Esophagus squamous epithelium (tissue), 5 donors: ENCODE measurements at regions not wholly inside any gene's neighbourhood (a gene's known extent, or its start where the extent isn't known, plus 50 kb on each side); places are given as distances from the start of the nearest gene placed in this dataset.

ENCODE experiments used
- DNase-seq: peaks from one replicate; lab custom pipeline; 2025; lab: John Stamatoyannopoulos, UW
- H3K27ac ChIP-seq, 4 donors: fragments of 200-600 bp; sonication (generic); one replicate each; pipeline ENCODE4 v1.5.1; 2016 to 2019; ENCODE audit warnings: mild to moderate bottlenecking in 1 of 4
- H3K27me3 ChIP-seq, 4 donors: fragments of 200-600 bp; sonication (generic); 1 replicate in 3 of 4; 2 replicates in 1 of 4; pipeline versions ENCODE4 v1.5.1 to v1.6.0; 2017 to 2021; ENCODE audit warnings: antibody characterized with exemption in 1 of 4
- H3K36me3 ChIP-seq, 3 donors: fragments of 200-600 bp; sonication (generic); one replicate each; pipeline ENCODE4 v1.5.1; 2016 to 2019
- H3K4me1 ChIP-seq, 3 donors: fragments of 200-600 bp; sonication (generic); one replicate each; pipeline ENCODE4 v1.5.1; 2017 to 2019
- H3K4me3 ChIP-seq, 4 donors: fragments of 200-600 bp; sonication (generic); 1 replicate in 3 of 4; 2 replicates in 1 of 4; pipeline ENCODE4 v1.5.1; 2016 to 2019; ENCODE audit warnings: mild to moderate bottlenecking in 2 of 4, moderate library complexity in 1 of 4
- H3K9me3 ChIP-seq, 3 donors: fragments of 200-600 bp; sonication (generic); one replicate each; pipeline ENCODE4 v1.5.1; 2016 to 2019
- POLR2A ChIP-seq, 4 donors: fragments of 450-650 bp; IDR thresholded peaks; one replicate each; pipeline ENCODE4 v1.6.1; 2017; ENCODE audit warnings: antibody characterized with exemption in 4 of 4, mild to moderate bottlenecking in 4 of 4, moderate library complexity in 3 of 4
- WGBS, 2 donors: methylation state at CpG; one replicate each; pipeline ENCODE4 v1.1.5; 2018; 5-methylcytosine and 5-hydroxymethylcytosine counted together
- intact Hi-C: fragments of 100-400 bp; cut with DNase I; formaldehyde crosslinking; loops from one replicate; pipeline ENCODE4 v1.15.0; 2022
- TF ChIP-seq, protein P1 (sequence below), 6 experiments: fragments of 450-650 bp in 4 of 6; fragments of 200-600 bp in 2 of 6; sonication (generic) in 2 of 6; IDR thresholded peaks; one replicate each; pipeline ENCODE4 v1.5.1; 2016 to 2019; ENCODE audit warnings: antibody characterized with exemption in 6 of 6, mild to moderate bottlenecking in 4 of 6, moderate library complexity in 4 of 6
- donor health status: DM: yes; HTN: yes; CAD: no.

DNA sequence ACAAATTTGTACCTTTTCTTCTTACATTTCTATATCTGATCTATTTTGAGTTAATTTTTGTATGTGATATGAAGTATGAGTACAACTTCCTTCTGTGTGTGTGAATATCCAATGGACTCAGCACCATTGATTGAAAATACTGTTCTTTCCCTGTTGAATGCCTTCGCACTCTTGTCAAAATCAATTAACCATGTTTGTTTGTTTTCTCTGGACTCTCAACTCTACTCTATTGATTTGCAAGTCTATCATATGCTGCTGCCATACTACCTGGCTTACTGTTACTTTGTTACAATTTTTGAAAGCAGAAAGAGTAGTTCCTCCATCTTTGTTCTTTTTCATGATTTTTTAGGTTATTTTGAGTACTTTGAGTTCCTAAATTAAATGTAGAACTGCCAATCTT is 1437.4 kb upstream of the SPRY2 start:
- H3K36me3 ChIP-seq, result no peaks in the 10 kb centered on the region
- no peak for DNase-seq
- H3K9me3 ChIP-seq, result no peaks in the 10 kb centered on the region
- intact Hi-C loops, result no loop called here
- 93 to 96% methylated on average over 1 of the region's 1 CpG for WGBS, 2 donors
- no peaks in the 10 kb centered on the region for H3K27me3 ChIP-seq
- H3K4me1 ChIP-seq, result peaks cover 0 to 8% (median 0%) of the 10 kb centered on the region in 3 donors
- H3K4me3 ChIP-seq, result no peak overlapping the region
- H3K27ac ChIP-seq, result no peak overlapping the region
- TF ChIP-seq POLR2A (IDR thresholded peaks at IDR 0.05), result no peak
- TF ChIP-seq, protein P1, sequence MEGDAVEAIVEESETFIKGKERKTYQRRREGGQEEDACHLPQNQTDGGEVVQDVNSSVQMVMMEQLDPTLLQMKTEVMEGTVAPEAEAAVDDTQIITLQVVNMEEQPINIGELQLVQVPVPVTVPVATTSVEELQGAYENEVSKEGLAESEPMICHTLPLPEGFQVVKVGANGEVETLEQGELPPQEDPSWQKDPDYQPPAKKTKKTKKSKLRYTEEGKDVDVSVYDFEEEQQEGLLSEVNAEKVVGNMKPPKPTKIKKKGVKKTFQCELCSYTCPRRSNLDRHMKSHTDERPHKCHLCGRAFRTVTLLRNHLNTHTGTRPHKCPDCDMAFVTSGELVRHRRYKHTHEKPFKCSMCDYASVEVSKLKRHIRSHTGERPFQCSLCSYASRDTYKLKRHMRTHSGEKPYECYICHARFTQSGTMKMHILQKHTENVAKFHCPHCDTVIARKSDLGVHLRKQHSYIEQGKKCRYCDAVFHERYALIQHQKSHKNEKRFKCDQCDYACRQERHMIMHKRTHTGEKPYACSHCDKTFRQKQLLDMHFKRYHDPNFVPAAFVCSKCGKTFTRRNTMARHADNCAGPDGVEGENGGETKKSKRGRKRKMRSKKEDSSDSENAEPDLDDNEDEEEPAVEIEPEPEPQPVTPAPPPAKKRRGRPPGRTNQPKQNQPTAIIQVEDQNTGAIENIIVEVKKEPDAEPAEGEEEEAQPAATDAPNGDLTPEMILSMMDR (IDR thresholded peaks at IDR 0.05), result no peak

DNA sequence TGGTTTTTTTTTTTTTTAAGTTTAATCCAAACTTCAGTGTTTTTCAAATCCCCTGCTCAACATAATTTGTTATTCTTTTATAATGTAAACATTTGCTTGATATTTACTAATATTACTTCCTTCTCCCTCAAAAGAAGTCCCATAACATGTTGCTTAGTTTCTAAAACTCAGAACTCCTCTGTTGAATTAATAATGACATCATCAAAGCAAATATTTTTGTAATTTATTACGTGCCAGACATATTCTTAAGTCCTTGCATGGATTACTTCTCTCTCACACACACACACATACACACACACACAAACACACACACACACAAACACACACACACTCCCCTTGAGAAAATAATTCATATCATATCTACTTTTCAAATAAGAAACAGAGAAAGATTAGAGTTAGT is 1432.3 kb upstream of the SPRY2 start:
- WGBS, 2 donors, result 27 to 30% methylated on average over 1 of the region's 1 CpG
- Histone ChIP-seq H3K9me3 (no peaks in the 10 kb centered on the region), H3K27ac (no peak overlapping the region), H3K36me3 (no peaks in the 10 kb centered on the region), H3K4me3 (no peak overlapping the region), H3K27me3 (no peaks in the 10 kb centered on the region), H3K4me1 (no peaks in the 10 kb centered on the region)
- intact Hi-C loops, result no loop called here
- no peak for TF ChIP-seq POLR2A (IDR thresholded peaks at IDR 0.05)
- TF ChIP-seq, protein P1 (IDR thresholded peaks at IDR 0.05), result no peak
- no peak for DNase-seq

DNA sequence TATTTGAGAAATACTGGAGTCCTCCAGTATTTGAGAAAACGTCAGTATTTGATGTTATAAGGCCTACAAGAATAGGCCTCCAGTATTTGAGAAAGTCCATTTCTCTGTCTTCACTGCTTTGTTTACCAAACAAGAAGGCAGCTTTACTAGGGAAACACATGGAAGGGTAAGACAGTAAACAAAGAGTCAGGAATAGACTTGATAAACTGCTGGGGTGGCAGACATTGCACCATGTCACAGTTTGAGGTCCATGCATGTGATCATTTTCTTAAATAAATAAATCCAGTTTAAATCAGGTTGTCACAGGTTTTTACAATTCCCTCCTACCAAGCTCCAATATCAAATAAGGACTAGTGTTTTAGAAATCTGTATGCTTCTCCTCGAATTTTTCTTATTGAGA is 1431.0 kb upstream of the SPRY2 start:
- no peak overlapping the region for H3K27ac ChIP-seq
- no peaks in the 10 kb centered on the region for H3K36me3 ChIP-seq
- DNase-seq, result no peak
- intact Hi-C loops, result no loop called here
- H3K9me3 ChIP-seq, result no peaks in the 10 kb centered on the region
- TF ChIP-seq POLR2A (IDR thresholded peaks at IDR 0.05), result no peak
- TF ChIP-seq, protein P1 (IDR thresholded peaks at IDR 0.05), result no peak
- 52 to 62% methylated on average over 2 of the region's 2 CpGs for WGBS, 2 donors
- no peak overlapping the region for H3K4me3 ChIP-seq
- no peaks in the 10 kb centered on the region for H3K4me1 ChIP-seq
- H3K27me3 ChIP-seq, result no peaks in the 10 kb centered on the region

DNA sequence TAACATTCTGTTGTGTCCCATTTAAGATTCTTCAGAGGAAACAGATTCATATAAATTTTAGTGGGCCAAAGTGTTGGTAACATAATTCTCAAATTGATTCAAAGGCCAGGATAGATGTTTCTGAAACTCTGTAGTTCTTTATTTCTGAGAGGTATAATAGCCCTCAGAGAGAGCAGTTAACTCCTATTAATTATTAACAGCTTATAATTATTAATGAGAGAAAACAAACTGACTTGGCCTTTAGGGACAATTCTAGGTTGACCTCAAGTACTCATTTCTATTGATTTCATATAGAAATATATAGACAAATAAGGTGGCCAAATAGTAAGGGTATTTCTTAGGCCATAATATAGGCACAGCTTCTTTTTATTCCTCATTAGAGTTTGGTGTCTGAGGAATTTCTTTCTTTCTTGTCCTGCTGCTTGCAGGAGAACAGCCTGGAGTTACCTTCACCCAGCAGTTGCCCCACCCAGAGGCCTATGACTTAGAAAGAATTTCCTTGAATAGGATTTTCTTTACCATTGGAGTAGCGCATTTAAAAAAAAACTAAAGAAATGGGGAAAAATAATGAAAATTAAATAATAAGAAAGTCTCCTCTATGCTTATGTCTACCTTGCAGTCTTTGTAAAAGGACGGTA is 1430.1 kb upstream of the SPRY2 start:
- Histone ChIP-seq H3K27ac (no peak overlapping the region), H3K4me3 (no peak overlapping the region), H3K4me1 (no peaks in the 10 kb centered on the region), H3K36me3 (no peaks in the 10 kb centered on the region), H3K27me3 (no peaks in the 10 kb centered on the region), H3K9me3 (no peaks in the 10 kb centered on the region)
- no peak for DNase-seq
- intact Hi-C loops, result no loop called here
- TF ChIP-seq POLR2A (IDR thresholded peaks at IDR 0.05), result no peak
- TF ChIP-seq, protein P1 (IDR thresholded peaks at IDR 0.05), result no peak
- 87 to 100% methylated on average over 2 of the region's 2 CpGs for WGBS, 2 donors

DNA sequence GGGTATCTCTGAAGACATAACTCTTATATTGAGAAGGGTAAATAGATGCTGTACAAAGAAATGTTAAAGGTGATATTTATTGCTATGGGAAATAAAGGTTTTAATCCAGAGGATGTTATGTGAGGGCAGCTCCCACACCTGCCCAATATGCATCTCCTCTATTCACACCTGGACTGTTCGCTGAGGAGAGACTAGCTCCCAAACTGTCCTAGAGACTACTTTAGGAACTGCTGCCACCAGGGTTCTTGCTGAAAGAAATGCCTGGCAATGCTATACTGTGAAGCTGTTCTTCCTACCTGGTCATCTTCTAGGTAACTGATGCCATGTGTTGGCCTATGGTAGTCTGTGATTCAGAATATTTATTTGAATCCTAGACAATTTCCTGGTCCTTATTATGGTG is 1421.5 kb upstream of the SPRY2 start:
- no peaks in the 10 kb centered on the region for H3K4me1 ChIP-seq
- intact Hi-C loops, result no loop called here
- H3K4me3 ChIP-seq, result no peak overlapping the region
- 77 to 79% methylated on average over 1 of the region's 1 CpG for WGBS, 2 donors
- no peak for TF ChIP-seq POLR2A (IDR thresholded peaks at IDR 0.05)
- TF ChIP-seq, protein P1 (IDR thresholded peaks at IDR 0.05), result no peak
- H3K27ac ChIP-seq, result no peak overlapping the region
- no peak for DNase-seq
- no peaks in the 10 kb centered on the region for H3K36me3 ChIP-seq
- no peaks in the 10 kb centered on the region for H3K27me3 ChIP-seq
- H3K9me3 ChIP-seq, result no peaks in the 10 kb centered on the region
